Tibial nerve (tissue), 4 donors: ENCODE measurements at regions not wholly inside any gene's neighbourhood (a gene's known extent, or its start where the extent isn't known, plus 50 kb on each side); places are given as distances from the start of the nearest gene placed in this dataset.

Source experiments
- DNase-seq, 2 donors: peaks; one replicate each; pipeline ENCODE4 v3.0.0-alpha.2; 2019; ENCODE audit warnings: low spot score in 2 of 2
- H3K27ac ChIP-seq, 4 donors: fragments of 200-600 bp; sonication (generic) in 3 of 4; one replicate each; pipeline ENCODE4 v1.5.1; 2017 to 2019; ENCODE audit warnings: mild to moderate bottlenecking in 1 of 4
- H3K27me3 ChIP-seq, 2 donors: fragments of 200-600 bp; sonication (generic) in 1 of 2; one replicate each; pipeline versions ENCODE4 v1.5.1 to v1.6.0; 2017 to 2019
- H3K36me3 ChIP-seq, 3 donors: fragments of 200-600 bp; sonication (generic); one replicate each; pipeline ENCODE4 v1.5.1; 2018 to 2019
- H3K4me1 ChIP-seq, 4 donors: fragments of 200-600 bp; sonication (generic) in 3 of 4; one replicate each; pipeline ENCODE4 v1.5.1; 2017 to 2019
- H3K4me3 ChIP-seq, 4 donors: fragments of 200-600 bp; sonication (generic) in 3 of 4; one replicate each; pipeline ENCODE4 v1.5.1; 2017 to 2019; ENCODE audit warnings: mild to moderate bottlenecking in 1 of 4, moderate library complexity in 1 of 4
- H3K9me3 ChIP-seq, 4 donors: fragments of 200-600 bp; sonication (generic) in 3 of 4; one replicate each; pipeline ENCODE4 v1.5.1; 2017 to 2019
- EP300 ChIP-seq, 2 donors: sonication (generic); formaldehyde crosslinking; IDR thresholded peaks; one replicate each; pipeline ENCODE4 v1.6.1; 2017; ENCODE audit warnings: antibody characterized with exemption in 2 of 2, mild to moderate bottlenecking in 1 of 2
- POLR2A ChIP-seq, 2 donors: fragments of 450-650 bp; IDR thresholded peaks; one replicate each; pipeline ENCODE4 v1.6.1; 2017; ENCODE audit warnings: antibody characterized with exemption in 2 of 2, mild to moderate bottlenecking in 2 of 2, moderate library complexity in 2 of 2
- WGBS, 2 donors: methylation state at CpG; one replicate each; pipeline ENCODE4 v1.1.5; 2018; 5-methylcytosine and 5-hydroxymethylcytosine counted together
- TF ChIP-seq, protein P1 (sequence below), 5 experiments: fragments of 200-600 bp in 3 of 5; fragments of 450-650 bp in 2 of 5; sonication (generic) in 3 of 5; IDR thresholded peaks; one replicate each; pipeline ENCODE4 v1.5.1; 2016 to 2019; ENCODE audit warnings: antibody characterized with exemption in 5 of 5, mild to moderate bottlenecking in 3 of 5, moderate library complexity in 2 of 5

- H3K27ac ChIP-seq, result no peak overlapping the region
- peaks cover 0 to 36% (median 3%) of the 10 kb centered on the region in 4 donors for H3K4me1 ChIP-seq
- TF ChIP-seq, protein P1, sequence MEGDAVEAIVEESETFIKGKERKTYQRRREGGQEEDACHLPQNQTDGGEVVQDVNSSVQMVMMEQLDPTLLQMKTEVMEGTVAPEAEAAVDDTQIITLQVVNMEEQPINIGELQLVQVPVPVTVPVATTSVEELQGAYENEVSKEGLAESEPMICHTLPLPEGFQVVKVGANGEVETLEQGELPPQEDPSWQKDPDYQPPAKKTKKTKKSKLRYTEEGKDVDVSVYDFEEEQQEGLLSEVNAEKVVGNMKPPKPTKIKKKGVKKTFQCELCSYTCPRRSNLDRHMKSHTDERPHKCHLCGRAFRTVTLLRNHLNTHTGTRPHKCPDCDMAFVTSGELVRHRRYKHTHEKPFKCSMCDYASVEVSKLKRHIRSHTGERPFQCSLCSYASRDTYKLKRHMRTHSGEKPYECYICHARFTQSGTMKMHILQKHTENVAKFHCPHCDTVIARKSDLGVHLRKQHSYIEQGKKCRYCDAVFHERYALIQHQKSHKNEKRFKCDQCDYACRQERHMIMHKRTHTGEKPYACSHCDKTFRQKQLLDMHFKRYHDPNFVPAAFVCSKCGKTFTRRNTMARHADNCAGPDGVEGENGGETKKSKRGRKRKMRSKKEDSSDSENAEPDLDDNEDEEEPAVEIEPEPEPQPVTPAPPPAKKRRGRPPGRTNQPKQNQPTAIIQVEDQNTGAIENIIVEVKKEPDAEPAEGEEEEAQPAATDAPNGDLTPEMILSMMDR (IDR thresholded peaks at IDR 0.05), result no peak
- TF ChIP-seq EP300 (IDR thresholded peaks at IDR 0.05), result no peak
- no peak for TF ChIP-seq POLR2A (IDR thresholded peaks at IDR 0.05)
- H3K4me3 ChIP-seq, result no peak overlapping the region
- no peaks in the 10 kb centered on the region for H3K27me3 ChIP-seq
- no peaks in the 10 kb centered on the region for H3K36me3 ChIP-seq
- H3K9me3 ChIP-seq, result no peaks in the 10 kb centered on the region
- 91 to 94% methylated on average over 8 of the region's 8 CpGs for WGBS, 2 donors
- no peak for DNase-seq
Measured at GRCh38 chr14:71344506-71344905, 437.2 kb downstream of the PCNX1 start.

DNA sequence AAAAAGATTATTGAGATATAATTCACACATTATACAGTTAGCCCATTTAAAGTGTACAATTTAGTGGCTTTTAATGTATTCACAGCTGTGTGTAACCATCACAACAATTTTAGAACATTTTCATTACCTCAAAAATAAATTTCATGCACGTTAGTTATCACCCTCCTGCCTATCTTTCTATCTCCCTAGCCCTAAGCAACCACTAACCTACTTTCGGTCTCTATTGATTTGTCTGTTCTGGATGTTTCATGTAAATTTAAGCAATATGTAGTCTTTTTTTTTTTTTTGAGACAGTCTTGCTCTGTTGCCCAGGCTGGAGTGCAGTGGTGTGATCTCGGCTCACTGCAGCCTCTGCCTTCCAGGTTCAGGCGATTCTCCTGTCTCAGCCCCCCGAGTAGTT is 439.4 kb downstream of the PCNX1 start:
- no peak overlapping the region for H3K27ac ChIP-seq
- DNase-seq, result no peak
- TF ChIP-seq POLR2A (IDR thresholded peaks at IDR 0.05), result no peak
- TF ChIP-seq, protein P1 (IDR thresholded peaks at IDR 0.05), result no peak
- TF ChIP-seq EP300 (IDR thresholded peaks at IDR 0.05), result no peak
- H3K4me1 ChIP-seq, result peaks cover 0 to 20% (median 3%) of the 10 kb centered on the region in 4 donors
- H3K36me3 ChIP-seq, result no peaks in the 10 kb centered on the region
- H3K9me3 ChIP-seq, result no peaks in the 10 kb centered on the region
- H3K4me3 ChIP-seq, result no peak overlapping the region
- 93 to 97% methylated on average over 5 of the region's 5 CpGs for WGBS, 2 donors
- no peaks in the 10 kb centered on the region for H3K27me3 ChIP-seq

- no peak for DNase-seq
- Histone ChIP-seq H3K27ac (no peak overlapping the region), H3K27me3 (no peaks in the 10 kb centered on the region), H3K4me1 (peaks cover 0 to 18% (median 3%) of the 10 kb centered on the region in 4 donors), H3K9me3 (no peaks in the 10 kb centered on the region), H3K36me3 (no peaks in the 10 kb centered on the region), H3K4me3 (no peak overlapping the region)
- WGBS, 2 donors, result 95 to 97% methylated on average over 2 of the region's 2 CpGs
- TF ChIP-seq EP300 (IDR thresholded peaks at IDR 0.05), result no peak
Measured at GRCh38 chr14:71348394-71348793, 441.1 kb downstream of the PCNX1 start.

GRCh38 chr14:71348817-71349216 is 441.6 kb downstream of the PCNX1 start:
- 96 to 98% methylated on average over 4 of the region's 4 CpGs for WGBS, 2 donors

DNA sequence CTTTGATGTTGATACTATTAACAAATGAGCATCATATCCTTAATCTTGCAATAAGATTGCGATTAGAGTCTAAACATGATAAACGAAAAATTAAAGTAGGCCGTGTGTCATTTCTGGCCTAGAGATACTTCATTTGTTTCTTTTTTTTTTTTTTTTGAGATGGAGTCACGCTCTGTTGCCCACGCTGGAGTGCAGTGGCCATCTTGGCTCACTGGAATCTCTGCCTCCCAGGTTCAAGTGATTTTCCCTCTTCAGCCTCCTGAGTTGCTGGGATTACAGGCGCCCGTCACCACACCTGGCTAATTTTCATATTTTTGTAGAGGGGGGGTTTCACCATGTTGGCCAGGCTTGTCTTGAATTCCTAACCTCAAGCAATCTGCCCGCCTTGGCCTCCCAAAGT is 446.9 kb downstream of the PCNX1 start:
- TF ChIP-seq, protein P1 (IDR thresholded peaks at IDR 0.05), result no peak
- no peak for TF ChIP-seq EP300 (IDR thresholded peaks at IDR 0.05)
- TF ChIP-seq POLR2A (IDR thresholded peaks at IDR 0.05), result no peak
- H3K27me3 ChIP-seq, result no peaks in the 10 kb centered on the region
- WGBS, 2 donors, result 94 to 97% methylated on average over 8 of the region's 8 CpGs
- H3K4me3 ChIP-seq, result no peak overlapping the region
- DNase-seq, result no peak
- no peak overlapping the region for H3K27ac ChIP-seq
- H3K9me3 ChIP-seq, result no peaks in the 10 kb centered on the region
- H3K36me3 ChIP-seq, result no peaks in the 10 kb centered on the region
- H3K4me1 ChIP-seq, result peaks cover 4 to 44% (median 14%) of the 10 kb centered on the region in 4 donors

More at GRCh38 chr14:71348817-71349216, 441.6 kb downstream of the PCNX1 start:
- H3K27ac ChIP-seq, result no peak overlapping the region
- no peak for DNase-seq
- peaks cover 0 to 14% (median 3%) of the 10 kb centered on the region in 4 donors for H3K4me1 ChIP-seq
- no peak overlapping the region for H3K4me3 ChIP-seq
- no peaks in the 10 kb centered on the region for H3K9me3 ChIP-seq
- H3K36me3 ChIP-seq, result no peaks in the 10 kb centered on the region
- H3K27me3 ChIP-seq, result no peaks in the 10 kb centered on the region
- TF ChIP-seq EP300 (IDR thresholded peaks at IDR 0.05) (no peak), POLR2A (IDR thresholded peaks at IDR 0.05) (no peak)
- TF ChIP-seq, protein P1 (IDR thresholded peaks at IDR 0.05), result no peak

DNA sequence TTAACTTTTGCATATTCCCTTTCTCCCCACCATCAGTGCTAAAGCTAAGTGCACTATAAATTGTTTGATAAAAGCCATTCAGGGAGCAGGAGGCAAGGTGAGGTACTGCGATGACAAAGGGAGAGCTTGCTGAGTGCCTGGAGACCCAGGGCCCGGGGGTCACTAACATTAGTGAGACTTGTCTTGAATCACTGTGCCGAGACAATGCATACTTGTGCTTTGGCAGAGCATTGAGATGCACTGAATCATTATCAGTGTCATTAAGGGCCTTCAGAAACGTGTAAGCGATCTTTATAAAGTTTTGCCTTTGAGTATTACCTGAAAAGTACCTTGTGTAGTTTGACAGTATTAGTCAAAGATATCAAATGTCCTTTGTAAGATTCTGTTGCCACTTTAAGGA is 447.5 kb downstream of the PCNX1 start:
- Histone ChIP-seq H3K27me3 (no peaks in the 10 kb centered on the region), H3K36me3 (no peaks in the 10 kb centered on the region), H3K4me1 (peaks cover 4 to 44% (median 14%) of the 10 kb centered on the region in 4 donors), H3K4me3 (no peak overlapping the region), H3K27ac (peak overlapping the region in 2 of 4 donors; percentile 42 to 46), H3K9me3 (no peaks in the 10 kb centered on the region)
- TF ChIP-seq POLR2A (IDR thresholded peaks at IDR 0.05), result no peak
- TF ChIP-seq, protein P1 (IDR thresholded peaks at IDR 0.05), result no peak
- no peak for TF ChIP-seq EP300 (IDR thresholded peaks at IDR 0.05)
- WGBS, 2 donors, result 58 to 68% methylated on average over 5 of the region's 5 CpGs
- DNase-seq, result no peak
